ENCODE measurements at regions not wholly inside any gene's neighbourhood (a gene's known extent, or its start where the extent isn't known, plus 50 kb on each side); places are given as distances from the start of the nearest gene placed in this dataset.

GRCh38 chr20:39534846-39535245, 572.7 kb downstream of the DHX35 start:
- Histone ChIP-seq H4K20me1 (ENCODE audit: low read depth, low read length) (no peaks in the 10 kb centered on the region), H3K9me3 (ENCODE audit: insufficient read depth, low read length) (no peaks in the 10 kb centered on the region), H3K36me3 (ENCODE audit: low read length) (no peaks in the 10 kb centered on the region), H2AFZ (ENCODE audit: low read depth, low read length, severe bottlenecking) (no peak overlapping the region), H3K4me3 (ENCODE audit: insufficient read depth, low read length, poor library complexity, severe bottlenecking) (no peak overlapping the region), H3K27me3 (ENCODE audit: low read length) (no peaks in the 10 kb centered on the region), H3K9me2 (replicated peaks; ENCODE audit: insufficient read depth, low read length) (no peaks in the 10 kb centered on the region), H3K9ac (ENCODE audit: low read length) (no peak overlapping the region), H3F3A (ENCODE audit: insufficient read depth) (peaks cover 12% of the 10 kb centered on the region), H3K4me2 (ENCODE audit: low read depth, low read length, poor library complexity, severe bottlenecking) (no peak overlapping the region), H3K27ac (ENCODE audit: low read depth, low read length) (no peak overlapping the region), H3K79me2 (ENCODE audit: insufficient read depth, low read length) (no peaks in the 10 kb centered on the region)
- TF ChIP-seq, protein P1, sequence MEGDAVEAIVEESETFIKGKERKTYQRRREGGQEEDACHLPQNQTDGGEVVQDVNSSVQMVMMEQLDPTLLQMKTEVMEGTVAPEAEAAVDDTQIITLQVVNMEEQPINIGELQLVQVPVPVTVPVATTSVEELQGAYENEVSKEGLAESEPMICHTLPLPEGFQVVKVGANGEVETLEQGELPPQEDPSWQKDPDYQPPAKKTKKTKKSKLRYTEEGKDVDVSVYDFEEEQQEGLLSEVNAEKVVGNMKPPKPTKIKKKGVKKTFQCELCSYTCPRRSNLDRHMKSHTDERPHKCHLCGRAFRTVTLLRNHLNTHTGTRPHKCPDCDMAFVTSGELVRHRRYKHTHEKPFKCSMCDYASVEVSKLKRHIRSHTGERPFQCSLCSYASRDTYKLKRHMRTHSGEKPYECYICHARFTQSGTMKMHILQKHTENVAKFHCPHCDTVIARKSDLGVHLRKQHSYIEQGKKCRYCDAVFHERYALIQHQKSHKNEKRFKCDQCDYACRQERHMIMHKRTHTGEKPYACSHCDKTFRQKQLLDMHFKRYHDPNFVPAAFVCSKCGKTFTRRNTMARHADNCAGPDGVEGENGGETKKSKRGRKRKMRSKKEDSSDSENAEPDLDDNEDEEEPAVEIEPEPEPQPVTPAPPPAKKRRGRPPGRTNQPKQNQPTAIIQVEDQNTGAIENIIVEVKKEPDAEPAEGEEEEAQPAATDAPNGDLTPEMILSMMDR (IDR thresholded peaks at IDR 0.05; ENCODE audit: insufficient read depth, low read length, poor library complexity, severe bottlenecking), result no peak
- TF ChIP-seq EZH2phosphoT487 (conservative IDR thresholded peaks at IDR 0.05; ENCODE audit: low read length), result no peak

DNA sequence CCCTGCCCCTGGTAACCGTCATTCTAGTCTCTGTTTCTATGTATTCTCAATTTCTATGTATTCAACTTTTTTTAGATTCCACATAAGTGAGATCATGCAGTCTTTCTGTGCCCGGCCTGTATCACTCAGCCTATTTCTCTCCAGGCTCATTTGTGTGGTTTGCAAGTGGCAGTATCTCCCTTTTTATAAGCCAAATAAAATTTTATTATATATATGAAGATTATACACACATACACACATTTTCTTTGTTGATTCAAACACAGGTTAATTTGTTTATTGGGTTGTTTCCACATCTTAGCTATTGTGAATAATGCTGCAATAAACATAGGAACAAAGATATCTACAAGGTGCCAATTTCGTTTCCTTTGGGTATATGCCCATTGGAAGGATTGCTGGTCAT, 571.7 kb downstream of the DHX35 start:
- H3K36me3 ChIP-seq (ENCODE audit: low read length), result no peaks in the 10 kb centered on the region
- no peak overlapping the region for H3K4me3 ChIP-seq (ENCODE audit: insufficient read depth, low read length, poor library complexity, severe bottlenecking)
- peaks cover 10% of the 10 kb centered on the region for H3F3A ChIP-seq (ENCODE audit: insufficient read depth)
- H3K9me3 ChIP-seq (ENCODE audit: insufficient read depth, low read length), result no peaks in the 10 kb centered on the region
- H3K9ac ChIP-seq (ENCODE audit: low read length), result no peak overlapping the region
- no peak overlapping the region for H2AFZ ChIP-seq (ENCODE audit: low read depth, low read length, severe bottlenecking)
- no peaks in the 10 kb centered on the region for H3K79me2 ChIP-seq (ENCODE audit: insufficient read depth, low read length)
- no peak overlapping the region for H3K4me2 ChIP-seq (ENCODE audit: low read depth, low read length, poor library complexity, severe bottlenecking)
- no peaks in the 10 kb centered on the region for H3K27me3 ChIP-seq (ENCODE audit: low read length)
- H4K20me1 ChIP-seq (ENCODE audit: low read depth, low read length), result no peaks in the 10 kb centered on the region
- no peaks in the 10 kb centered on the region for H3K9me2 ChIP-seq (replicated peaks; ENCODE audit: insufficient read depth, low read length)
- H3K27ac ChIP-seq (ENCODE audit: low read depth, low read length), result no peak overlapping the region
- TF ChIP-seq EZH2phosphoT487 (conservative IDR thresholded peaks at IDR 0.05; ENCODE audit: low read length), result no peak
- TF ChIP-seq, protein P1 (IDR thresholded peaks at IDR 0.05; ENCODE audit: insufficient read depth, low read length, poor library complexity, severe bottlenecking), result no peak

DNA sequence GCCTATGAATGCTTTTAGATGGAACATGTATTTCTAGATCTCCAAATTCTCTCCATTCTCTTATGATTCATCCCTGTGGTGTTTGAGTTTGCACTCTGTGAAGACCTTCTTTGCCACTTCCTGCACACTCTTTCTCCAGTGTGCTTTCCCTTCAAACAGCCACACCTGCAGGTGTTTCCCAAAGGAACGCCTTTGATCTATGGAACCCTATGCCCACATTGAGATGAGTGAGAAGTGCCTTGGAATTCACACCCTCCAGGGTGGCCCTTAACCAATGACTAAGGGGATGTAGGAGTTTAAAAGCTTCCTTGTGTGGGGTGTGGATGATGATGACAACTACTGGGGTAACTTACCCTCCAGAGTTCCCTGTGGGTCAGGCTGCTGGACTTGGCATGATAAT, 570.1 kb downstream of the DHX35 start:
- H3K36me3 ChIP-seq (ENCODE audit: low read length), result no peaks in the 10 kb centered on the region
- no peaks in the 10 kb centered on the region for H4K20me1 ChIP-seq (ENCODE audit: low read depth, low read length)
- H3K4me3 ChIP-seq (ENCODE audit: insufficient read depth, low read length, poor library complexity, severe bottlenecking), result no peak overlapping the region
- H3K9me2 ChIP-seq (replicated peaks; ENCODE audit: insufficient read depth, low read length), result no peaks in the 10 kb centered on the region
- no peak overlapping the region for H3K9ac ChIP-seq (ENCODE audit: low read length)
- H2AFZ ChIP-seq (ENCODE audit: low read depth, low read length, severe bottlenecking), result no peak overlapping the region
- H3K4me2 ChIP-seq (ENCODE audit: low read depth, low read length, poor library complexity, severe bottlenecking), result no peak overlapping the region
- H3K27me3 ChIP-seq (ENCODE audit: low read length), result no peaks in the 10 kb centered on the region
- H3F3A ChIP-seq (ENCODE audit: insufficient read depth), result no peaks in the 10 kb centered on the region
- H3K79me2 ChIP-seq (ENCODE audit: insufficient read depth, low read length), result no peaks in the 10 kb centered on the region
- H3K27ac ChIP-seq (ENCODE audit: low read depth, low read length), result no peak overlapping the region
- no peaks in the 10 kb centered on the region for H3K9me3 ChIP-seq (ENCODE audit: insufficient read depth, low read length)
- TF ChIP-seq, protein P1 (IDR thresholded peaks at IDR 0.05; ENCODE audit: insufficient read depth, low read length, poor library complexity, severe bottlenecking), result no peak
- TF ChIP-seq EZH2phosphoT487 (conservative IDR thresholded peaks at IDR 0.05; ENCODE audit: low read length), result no peak

Data from SU-DHL-6 (cell line).